PC-3 (cell line): ENCODE measurements at regions not wholly inside any gene's neighbourhood (a gene's known extent, or its start where the extent isn't known, plus 50 kb on each side); places are given as distances from the start of the nearest gene placed in this dataset.

ENCODE experiments used
- ATAC-seq: fragments of 200-7000 bp; cut with Tn5 transposase; 2 replicates; pipeline ENCODE4 v1.9.1; 2020; ENCODE audit warnings: mild to moderate bottlenecking, moderate library complexity
- BruUV-seq: library from RNA; stranded (reverse); fragments of 400-500 nt; replicated peaks from 2 replicates; lab custom pipeline; 2021; lab: Mats Ljungman, UMichigan
- CTCF ChIA-PET: fragments of 300-600 bp; sonication (Branson Sonifier 250); formaldehyde crosslinking; loops from one replicate; lab custom pipeline; 2022; ENCODE audit warnings: antibody characterized with exemption; lab: Charles Lee
- POLR2A ChIA-PET: fragments of 300-600 bp; sonication (Branson Sonifier 250); formaldehyde crosslinking; loops from one replicate; lab custom pipeline; 2022; ENCODE audit warnings: antibody characterized with exemption; ENCODE audit not compliant: unreplicated experiment; lab: Charles Lee
- DNase-seq: peaks from one replicate; pipeline ENCODE4 v3.0.0-alpha.2; 2015
- H2AFZ ChIP-seq: fragments of 300-600 bp; sonication (generic); 2 replicates; pipeline ENCODE4 v1.6.0; 2016; ENCODE audit warnings: antibody characterized with exemption, low read length
- H3F3A ChIP-seq: fragments of 300-600 bp; sonication (generic); one replicate; pipeline ENCODE4 v1.6.0; 2017; ENCODE audit warnings: antibody characterized with exemption, low read length, control low read depth, mild to moderate bottlenecking; ENCODE audit not compliant: unreplicated experiment
- H3K27ac ChIP-seq: fragments of 300-600 bp; sonication (generic); 2 replicates; pipeline ENCODE4 v1.5.1; 2016; ENCODE audit warnings: mild to moderate bottlenecking, low read length
- H3K27me3 ChIP-seq: fragments of 300-600 bp; sonication (generic); 2 replicates; pipeline ENCODE4 v1.6.1; 2016; ENCODE audit warnings: low read length, mixed read lengths
- H3K36me3 ChIP-seq: fragments of 300-600 bp; sonication (generic); 2 replicates; pipeline ENCODE4 v1.6.1; 2016; ENCODE audit warnings: low read depth, mixed run types, low read length, mixed read lengths
- H3K4me1 ChIP-seq: fragments of 300-600 bp; sonication (generic); 2 replicates; pipeline ENCODE4 v1.5.1; 2016; ENCODE audit warnings: low read length; ENCODE audit not compliant: insufficient read depth
- H3K4me2 ChIP-seq: fragments of 300-600 bp; sonication (generic); 2 replicates; pipeline ENCODE4 v1.6.0; 2016; ENCODE audit warnings: low read length
- H3K4me3 ChIP-seq: fragments of 300-600 bp; sonication (generic); 2 replicates; pipeline ENCODE4 v1.5.1; 2016; ENCODE audit warnings: mild to moderate bottlenecking, low read length, mixed read lengths
- H3K79me2 ChIP-seq: fragments of 300-600 bp; sonication (generic); 2 replicates; pipeline ENCODE4 v1.6.1; 2017; ENCODE audit warnings: low read length, mixed read lengths
- H3K9ac ChIP-seq: fragments of 300-600 bp; sonication (generic); 2 replicates; pipeline ENCODE4 v1.6.0; 2016; ENCODE audit warnings: mild to moderate bottlenecking, low read length
- H3K9me2 ChIP-seq: fragments of 300-600 bp; sonication (generic); replicated peaks from 2 replicates; pipeline ENCODE4 v1.6.1; 2016; ENCODE audit warnings: mixed run types, low read length, mixed read lengths
- H3K9me3 ChIP-seq: fragments of 300-600 bp; sonication (generic); 2 replicates; pipeline ENCODE4 v1.6.1; 2016; ENCODE audit warnings: low read length, mixed read lengths
- H4K20me1 ChIP-seq: fragments of 300-600 bp; sonication (generic); 2 replicates; pipeline ENCODE4 v1.6.1; 2016; ENCODE audit warnings: low read length, mixed read lengths
- CTCF ChIP-seq: fragments of 300-600 bp; sonication (generic); conservative IDR thresholded peaks from 2 replicates; pipeline ENCODE4 v1.5.1; 2017; ENCODE audit warnings: antibody characterized with exemption, low read depth, mild to moderate bottlenecking, low read length
- EZH2 ChIP-seq: fragments of 300-600 bp; sonication (generic); IDR thresholded peaks from one replicate; pipeline ENCODE4 v1.6.1; 2017; ENCODE audit warnings: antibody characterized with exemption, mild to moderate bottlenecking, low read length; ENCODE audit not compliant: unreplicated experiment
- EZH2phosphoT487 ChIP-seq: fragments of 300-600 bp; sonication (generic); IDR thresholded peaks from 2 replicates; pipeline ENCODE4 v1.6.1; 2018; ENCODE audit warnings: mild to moderate bottlenecking, antibody characterized with exemption, low read length, borderline replicate concordance
- intact Hi-C: fragments of 100-400 bp; cut with micrococcal nuclease; formaldehyde crosslinking; loops from 2 replicates; pipeline ENCODE4 v1.9.0; 2023

- BruUV-seq = no TSS peak
- Histone ChIP-seq H3K4me3 (no peak overlapping the region), H3K27ac (no peak overlapping the region), H3F3A (no peaks in the 10 kb centered on the region), H3K36me3 (no peaks in the 10 kb centered on the region), H3K4me1 (no peaks in the 10 kb centered on the region), H3K79me2 (no peaks in the 10 kb centered on the region), H3K27me3 (no peaks in the 10 kb centered on the region), H4K20me1 (no peaks in the 10 kb centered on the region), H2AFZ (no peak overlapping the region), H3K4me2 (no peak overlapping the region), H3K9ac (no peak overlapping the region), H3K9me3 (no peaks in the 10 kb centered on the region), H3K9me2 (no peaks in the 10 kb centered on the region)
- ChIA-PET CTCF (no interaction called here), POLR2A (no interaction called here)
- no peak for DNase-seq
- TF ChIP-seq EZH2phosphoT487 (no peak), EZH2 (no peak), CTCF (no peak)
- intact Hi-C loops = no loop called here
- ATAC-seq = no peak
Observed at GRCh38 chr5:145324767-145325479, 510.2 kb downstream of the PRELID2 start.

- Histone ChIP-seq H2AFZ (no peak overlapping the region), H3K27me3 (no peaks in the 10 kb centered on the region), H3K9ac (no peak overlapping the region), H3K4me1 (no peaks in the 10 kb centered on the region), H3K27ac (no peak overlapping the region), H3K9me2 (no peaks in the 10 kb centered on the region), H3K4me3 (no peak overlapping the region), H4K20me1 (no peaks in the 10 kb centered on the region), H3K36me3 (no peaks in the 10 kb centered on the region), H3F3A (no peaks in the 10 kb centered on the region), H3K9me3 (no peaks in the 10 kb centered on the region), H3K79me2 (no peaks in the 10 kb centered on the region), H3K4me2 (no peak overlapping the region)
- no peak for ATAC-seq
- intact Hi-C loops = no loop called here
- no TSS peak for BruUV-seq
- no peak for TF ChIP-seq CTCF
- no peak for TF ChIP-seq EZH2phosphoT487
- TF ChIP-seq EZH2 = no peak
- POLR2A ChIA-PET = no interaction called here
- DNase-seq = no peak
- CTCF ChIA-PET = no interaction called here
Observed at GRCh38 chr5:145324101-145324500, 511.0 kb downstream of the PRELID2 start.

GRCh38 chr5:145316282-145316681 lies 518.9 kb downstream of the PRELID2 start:
- Histone ChIP-seq H3F3A (no peaks in the 10 kb centered on the region), H3K27me3 (no peaks in the 10 kb centered on the region), H3K4me3 (no peak overlapping the region), H4K20me1 (no peaks in the 10 kb centered on the region), H3K9me3 (no peaks in the 10 kb centered on the region), H3K4me1 (no peaks in the 10 kb centered on the region), H3K9ac (no peak overlapping the region), H3K4me2 (no peak overlapping the region), H3K79me2 (no peaks in the 10 kb centered on the region), H3K9me2 (no peaks in the 10 kb centered on the region), H2AFZ (no peak overlapping the region), H3K27ac (no peak overlapping the region), H3K36me3 (no peaks in the 10 kb centered on the region)
- no TSS peak for BruUV-seq
- DNase-seq (no peak), ATAC-seq (no peak)
- intact Hi-C loops = no loop called here
- ChIA-PET CTCF (no interaction called here), POLR2A (no interaction called here)
- TF ChIP-seq EZH2phosphoT487 (no peak), EZH2 (no peak), CTCF (no peak)
